GM23338 (cell line): ENCODE measurements at regions not wholly inside any gene's neighbourhood (a gene's known extent, or its start where the extent isn't known, plus 50 kb on each side); places are given as distances from the start of the nearest gene placed in this dataset.

Experiments
- CREB1 ChIP-seq: fragments of 250-450 bp; sonication (Bioruptor Pico); IDR thresholded peaks from 2 replicates; pipeline ENCODE4 v1.5.0; 2020; ENCODE audit warnings: low read depth, mild to moderate bottlenecking, moderate library complexity
- EZH2 ChIP-seq: fragments of 200-600 bp; sonication (generic); IDR thresholded peaks from one replicate; pipeline ENCODE4 v1.8.0; 2017; ENCODE audit warnings: antibody characterized with exemption, mild to moderate bottlenecking, low read depth; ENCODE audit not compliant: unreplicated experiment
- EZH2phosphoT487 ChIP-seq: fragments of 200-600 bp; sonication (generic); IDR thresholded peaks from one replicate; pipeline ENCODE4 v1.8.1; 2018; ENCODE audit warnings: antibody characterized with exemption; ENCODE audit not compliant: unreplicated experiment
- ZNF331 ChIP-seq: fragments of 250-450 bp; sonication (Bioruptor Pico); IDR thresholded peaks from 2 replicates; pipeline ENCODE4 v1.5.0; 2020; ENCODE audit warnings: low read depth, mild to moderate bottlenecking, moderate library complexity
- TF ChIP-seq, protein P1 (sequence below), 2 experiments: fragments of 200-600 bp in 1 of 2; sonication (generic) in 1 of 2; conservative IDR thresholded peaks; 2 replicates each; pipeline versions ENCODE4 v1.5.1 to v1.6.1; 2016 to 2017; ENCODE audit warnings: antibody characterized with exemption in 2 of 2, low read depth in 2 of 2, mild to moderate bottlenecking in 2 of 2, moderate library complexity in 1 of 2
- TF ChIP-seq, protein P2 (sequence below): IDR thresholded peaks from one replicate; pipeline ENCODE4 v1.6.1; 2018; ENCODE audit warnings: antibody characterized with exemption; ENCODE audit not compliant: unreplicated experiment

DNA sequence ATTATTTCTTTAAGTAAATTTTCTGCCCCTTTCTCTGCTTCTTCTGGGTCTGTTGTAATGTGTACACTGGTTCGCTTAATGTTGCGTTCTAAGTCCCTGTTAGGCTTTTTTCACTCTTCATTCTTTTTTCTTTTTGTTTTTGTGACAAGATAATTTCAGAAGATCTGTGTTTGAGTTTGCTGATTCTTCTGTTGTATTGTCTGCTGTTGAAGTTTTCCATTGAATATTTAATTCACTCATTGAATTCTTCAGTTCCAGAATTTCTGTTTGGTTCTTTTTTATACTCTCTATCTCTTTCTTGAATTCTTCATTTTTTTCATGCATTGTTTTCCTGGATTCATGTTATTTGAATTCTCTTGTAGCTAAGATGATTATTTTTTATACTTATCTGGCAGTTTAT lies 66.3 kb upstream of the NUDT6 start:
- TF ChIP-seq, protein P1, sequence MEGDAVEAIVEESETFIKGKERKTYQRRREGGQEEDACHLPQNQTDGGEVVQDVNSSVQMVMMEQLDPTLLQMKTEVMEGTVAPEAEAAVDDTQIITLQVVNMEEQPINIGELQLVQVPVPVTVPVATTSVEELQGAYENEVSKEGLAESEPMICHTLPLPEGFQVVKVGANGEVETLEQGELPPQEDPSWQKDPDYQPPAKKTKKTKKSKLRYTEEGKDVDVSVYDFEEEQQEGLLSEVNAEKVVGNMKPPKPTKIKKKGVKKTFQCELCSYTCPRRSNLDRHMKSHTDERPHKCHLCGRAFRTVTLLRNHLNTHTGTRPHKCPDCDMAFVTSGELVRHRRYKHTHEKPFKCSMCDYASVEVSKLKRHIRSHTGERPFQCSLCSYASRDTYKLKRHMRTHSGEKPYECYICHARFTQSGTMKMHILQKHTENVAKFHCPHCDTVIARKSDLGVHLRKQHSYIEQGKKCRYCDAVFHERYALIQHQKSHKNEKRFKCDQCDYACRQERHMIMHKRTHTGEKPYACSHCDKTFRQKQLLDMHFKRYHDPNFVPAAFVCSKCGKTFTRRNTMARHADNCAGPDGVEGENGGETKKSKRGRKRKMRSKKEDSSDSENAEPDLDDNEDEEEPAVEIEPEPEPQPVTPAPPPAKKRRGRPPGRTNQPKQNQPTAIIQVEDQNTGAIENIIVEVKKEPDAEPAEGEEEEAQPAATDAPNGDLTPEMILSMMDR (conservative IDR thresholded peaks at IDR 0.05; ENCODE audit: low read depth in 2 of 2), result no peak
- TF ChIP-seq EZH2 (no peak), ZNF331 (CRISPR knock-in tag) (no peak), CREB1 (CRISPR knock-in tag) (no peak), EZH2phosphoT487 (no peak)
- TF ChIP-seq, protein P2, sequence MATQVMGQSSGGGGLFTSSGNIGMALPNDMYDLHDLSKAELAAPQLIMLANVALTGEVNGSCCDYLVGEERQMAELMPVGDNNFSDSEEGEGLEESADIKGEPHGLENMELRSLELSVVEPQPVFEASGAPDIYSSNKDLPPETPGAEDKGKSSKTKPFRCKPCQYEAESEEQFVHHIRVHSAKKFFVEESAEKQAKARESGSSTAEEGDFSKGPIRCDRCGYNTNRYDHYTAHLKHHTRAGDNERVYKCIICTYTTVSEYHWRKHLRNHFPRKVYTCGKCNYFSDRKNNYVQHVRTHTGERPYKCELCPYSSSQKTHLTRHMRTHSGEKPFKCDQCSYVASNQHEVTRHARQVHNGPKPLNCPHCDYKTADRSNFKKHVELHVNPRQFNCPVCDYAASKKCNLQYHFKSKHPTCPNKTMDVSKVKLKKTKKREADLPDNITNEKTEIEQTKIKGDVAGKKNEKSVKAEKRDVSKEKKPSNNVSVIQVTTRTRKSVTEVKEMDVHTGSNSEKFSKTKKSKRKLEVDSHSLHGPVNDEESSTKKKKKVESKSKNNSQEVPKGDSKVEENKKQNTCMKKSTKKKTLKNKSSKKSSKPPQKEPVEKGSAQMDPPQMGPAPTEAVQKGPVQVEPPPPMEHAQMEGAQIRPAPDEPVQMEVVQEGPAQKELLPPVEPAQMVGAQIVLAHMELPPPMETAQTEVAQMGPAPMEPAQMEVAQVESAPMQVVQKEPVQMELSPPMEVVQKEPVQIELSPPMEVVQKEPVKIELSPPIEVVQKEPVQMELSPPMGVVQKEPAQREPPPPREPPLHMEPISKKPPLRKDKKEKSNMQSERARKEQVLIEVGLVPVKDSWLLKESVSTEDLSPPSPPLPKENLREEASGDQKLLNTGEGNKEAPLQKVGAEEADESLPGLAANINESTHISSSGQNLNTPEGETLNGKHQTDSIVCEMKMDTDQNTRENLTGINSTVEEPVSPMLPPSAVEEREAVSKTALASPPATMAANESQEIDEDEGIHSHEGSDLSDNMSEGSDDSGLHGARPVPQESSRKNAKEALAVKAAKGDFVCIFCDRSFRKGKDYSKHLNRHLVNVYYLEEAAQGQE, result no peak
